ENCODE measurements at regions not wholly inside any gene's neighbourhood (a gene's known extent, or its start where the extent isn't known, plus 50 kb on each side); places are given as distances from the start of the nearest gene placed in this dataset.
"Not testable (repeated sequence)": the region's sequence is repeated elsewhere in the genome, so short reads cannot be mapped to it uniquely, and the experiment has no call there.

- intact Hi-C loops (cut with micrococcal nuclease), result no loop called here
- Mint-ChIP-seq H3K27ac (no peak overlapping the region), H3K4me1 (no peaks in the 10 kb centered on the region), H3K4me3 (no peak overlapping the region), H3K9me3 (no peaks in the 10 kb centered on the region), H3K27me3 (peaks cover 3% of the 10 kb centered on the region), H3K36me3 (ENCODE audit: low read depth) (no peaks in the 10 kb centered on the region)
- DNase-seq, result no peak
Measured at GRCh38 chrX:46216406-46216805, 328.8 kb downstream of the ZNF674 start.

GRCh38 chrX:46211079-46211478 is 334.1 kb downstream of the ZNF674 start:
- Mint-ChIP-seq H3K4me3 (no peak overlapping the region), H3K27me3 (peaks cover 3% of the 10 kb centered on the region), H3K36me3 (ENCODE audit: low read depth) (no peaks in the 10 kb centered on the region), H3K9me3 (no peaks in the 10 kb centered on the region), H3K27ac (no peak overlapping the region), H3K4me1 (peaks cover 9% of the 10 kb centered on the region)
- no peak for DNase-seq
- intact Hi-C loops (cut with micrococcal nuclease), result no loop called here

GRCh38 chrX:46209768-46210167 is 335.5 kb downstream of the ZNF674 start:
- no peak for DNase-seq
- Mint-ChIP-seq H3K36me3 (ENCODE audit: low read depth) (no peaks in the 10 kb centered on the region), H3K27me3 (peaks cover 3% of the 10 kb centered on the region), H3K4me3 (no peak overlapping the region), H3K27ac (no peak overlapping the region), H3K9me3 (no peaks in the 10 kb centered on the region), H3K4me1 (peaks cover 11% of the 10 kb centered on the region)
- intact Hi-C loops (cut with micrococcal nuclease), result no loop called here

- intact Hi-C loops (cut with micrococcal nuclease), result no loop called here
- no peak overlapping the region for H3K4me3 Mint-ChIP-seq
- no peaks in the 10 kb centered on the region for H3K36me3 Mint-ChIP-seq (ENCODE audit: low read depth)
- no peaks in the 10 kb centered on the region for H3K9me3 Mint-ChIP-seq
- no peak overlapping the region for H3K27ac Mint-ChIP-seq
- H3K27me3 Mint-ChIP-seq, result peaks cover 3% of the 10 kb centered on the region
- no peak for DNase-seq
- peaks cover 13% of the 10 kb centered on the region for H3K4me1 Mint-ChIP-seq
Measured at GRCh38 chrX:46209037-46209436, 336.2 kb downstream of the ZNF674 start.

- DNase-seq, result no peak
- no peak overlapping the region for H3K27ac Mint-ChIP-seq
- intact Hi-C loops (cut with micrococcal nuclease), result no loop called here
Measured at GRCh38 chrX:46208225-46208854, 336.9 kb downstream of the ZNF674 start.

GRCh38 chrX:46204721-46205422 is 340.3 kb downstream of the ZNF674 start:
- Mint-ChIP-seq H3K27ac (peak overlapping the region; percentile 37), H3K27me3 (peaks cover 3% of the 10 kb centered on the region), H3K9me3 (no peaks in the 10 kb centered on the region), H3K4me3 (no peak overlapping the region), H3K36me3 (ENCODE audit: low read depth) (no peaks in the 10 kb centered on the region), H3K4me1 (peaks cover 17% of the 10 kb centered on the region)
- intact Hi-C loops (cut with micrococcal nuclease), result no loop called here
- DNase-seq, result no peak

More at GRCh38 chrX:46208225-46208854, 336.9 kb downstream of the ZNF674 start:
- Mint-ChIP-seq H3K4me1 (peaks cover 14% of the 10 kb centered on the region), H3K27me3 (no peaks in the 10 kb centered on the region), H3K9me3 (no peaks in the 10 kb centered on the region), H3K36me3 (ENCODE audit: low read depth) (no peaks in the 10 kb centered on the region), H3K4me3 (no peak overlapping the region)

- no peak overlapping the region for H3K4me3 Mint-ChIP-seq
- no peaks in the 10 kb centered on the region for H3K9me3 Mint-ChIP-seq
- DNase-seq, result no peak
- H3K27me3 Mint-ChIP-seq, result peaks cover 3% of the 10 kb centered on the region
- peaks cover 9% of the 10 kb centered on the region for H3K4me1 Mint-ChIP-seq
- intact Hi-C loops (cut with micrococcal nuclease), result no loop called here
- no peaks in the 10 kb centered on the region for H3K36me3 Mint-ChIP-seq (ENCODE audit: low read depth)
- no peak overlapping the region for H3K27ac Mint-ChIP-seq
Measured at GRCh38 chrX:46202733-46203514, 342.3 kb downstream of the ZNF674 start.

- H3K9me3 Mint-ChIP-seq, result peaks cover 3% of the 10 kb centered on the region
- peaks cover 3% of the 10 kb centered on the region for H3K27me3 Mint-ChIP-seq
- DNase-seq, result no peak
- H3K27ac Mint-ChIP-seq, result no peak overlapping the region
- no peaks in the 10 kb centered on the region for H3K36me3 Mint-ChIP-seq (ENCODE audit: low read depth)
- H3K4me3 Mint-ChIP-seq, result no peak overlapping the region
- intact Hi-C loops (cut with micrococcal nuclease), result no loop called here
- peaks cover 9% of the 10 kb centered on the region for H3K4me1 Mint-ChIP-seq
Measured at GRCh38 chrX:46200413-46200812, 344.8 kb downstream of the ZNF674 start.

GRCh38 chrX:46198858-46199257 is 346.4 kb downstream of the ZNF674 start:
- DNase-seq, result no peak
- H3K4me1 Mint-ChIP-seq, result peaks cover 5% of the 10 kb centered on the region
- peaks cover 3% of the 10 kb centered on the region for H3K9me3 Mint-ChIP-seq
- no peak overlapping the region for H3K27ac Mint-ChIP-seq
- H3K4me3 Mint-ChIP-seq, result no peak overlapping the region
- intact Hi-C loops (cut with micrococcal nuclease), result no loop called here
- H3K27me3 Mint-ChIP-seq, result peaks cover 3% of the 10 kb centered on the region
- no peaks in the 10 kb centered on the region for H3K36me3 Mint-ChIP-seq (ENCODE audit: low read depth)

GRCh38 chrX:46186811-46187106 is 358.5 kb downstream of the ZNF674 start:
- H3K9me3 Mint-ChIP-seq; H3K27ac Mint-ChIP-seq; H3K36me3 Mint-ChIP-seq (ENCODE audit: low read depth); H3K4me1 Mint-ChIP-seq; H3K27me3 Mint-ChIP-seq; intact Hi-C loops (cut with micrococcal nuclease); DNase-seq; H3K4me3 Mint-ChIP-seq: not testable (repeated sequence)

- no peak overlapping the region for H3K27ac Mint-ChIP-seq
- intact Hi-C loops (cut with micrococcal nuclease), result no loop called here
- H3K4me3 Mint-ChIP-seq, result no peak overlapping the region
- H3K36me3 Mint-ChIP-seq (ENCODE audit: low read depth), result no peaks in the 10 kb centered on the region
- no peaks in the 10 kb centered on the region for H3K4me1 Mint-ChIP-seq
- DNase-seq, result no peak
- H3K9me3 Mint-ChIP-seq, result no peaks in the 10 kb centered on the region
- H3K27me3 Mint-ChIP-seq, result peaks cover 2% of the 10 kb centered on the region
Measured at GRCh38 chrX:46185923-46186810, 359.1 kb downstream of the ZNF674 start.

GRCh38 chrX:46184749-46185148 is 360.5 kb downstream of the ZNF674 start:
- intact Hi-C loops (cut with micrococcal nuclease), result no loop called here
- Mint-ChIP-seq H3K4me3 (no peak overlapping the region), H3K9me3 (no peaks in the 10 kb centered on the region), H3K27ac (no peak overlapping the region), H3K4me1 (no peaks in the 10 kb centered on the region), H3K27me3 (peaks cover 2% of the 10 kb centered on the region), H3K36me3 (ENCODE audit: low read depth) (no peaks in the 10 kb centered on the region)
- no peak for DNase-seq

GRCh38 chrX:46180258-46180687 is 364.9 kb downstream of the ZNF674 start:
- no peaks in the 10 kb centered on the region for H3K27me3 Mint-ChIP-seq
- DNase-seq, result no peak
- intact Hi-C loops (cut with micrococcal nuclease), result no loop called here
- H3K4me3 Mint-ChIP-seq, result no peak overlapping the region
- no peaks in the 10 kb centered on the region for H3K4me1 Mint-ChIP-seq
- H3K36me3 Mint-ChIP-seq (ENCODE audit: low read depth), result no peaks in the 10 kb centered on the region
- peak overlapping the region; percentile 62 for H3K27ac Mint-ChIP-seq
- no peaks in the 10 kb centered on the region for H3K9me3 Mint-ChIP-seq
